Gastrocnemius medialis (tissue), 4 donors: ENCODE measurements at regions not wholly inside any gene's neighbourhood (a gene's known extent, or its start where the extent isn't known, plus 50 kb on each side); places are given as distances from the start of the nearest gene placed in this dataset.

ENCODE experiments used
- ATAC-seq, 2 donors: fragments of 150-250 bp; one replicate each; pipeline ENCODE4 v1.9.1; 2016
- DNase-seq, 2 donors: peaks; one replicate each; pipeline ENCODE4 v3.0.0-alpha.2; 2019
- H3K27ac ChIP-seq, 4 donors: fragments of 200-600 bp; sonication (generic); 1 replicate in 1 of 4; 2 replicates in 3 of 4; pipeline ENCODE4 v1.5.1; 2016 to 2018; ENCODE audit warnings: mild to moderate bottlenecking in 2 of 4, moderate library complexity in 1 of 4
- H3K27me3 ChIP-seq, 3 donors: fragments of 200-600 bp; sonication (generic) in 2 of 3; 1 replicate in 1 of 3; 2 replicates in 2 of 3; pipeline versions ENCODE4 v1.5.1 to v1.6.0; 2016 to 2019; ENCODE audit warnings: mild to moderate bottlenecking in 1 of 3, moderate library complexity in 1 of 3
- H3K36me3 ChIP-seq, 2 donors: fragments of 200-600 bp; sonication (generic) in 1 of 2; one replicate each; pipeline ENCODE4 v1.5.1; 2017 to 2018
- H3K4me1 ChIP-seq, 2 donors: fragments of 200-600 bp; sonication (generic) in 1 of 2; one replicate each; pipeline ENCODE4 v1.5.1; 2016 to 2017; ENCODE audit warnings: mild to moderate bottlenecking in 2 of 2
- H3K4me3 ChIP-seq, 4 donors: fragments of 200-600 bp; sonication (generic) in 3 of 4; 1 replicate in 1 of 4; 2 replicates in 3 of 4; pipeline ENCODE4 v1.5.1; 2016 to 2019; ENCODE audit warnings: mild to moderate bottlenecking in 2 of 4
- H3K9me3 ChIP-seq, 3 donors: fragments of 200-600 bp; sonication (generic) in 2 of 3; 1 replicate in 1 of 3; 2 replicates in 2 of 3; pipeline ENCODE4 v1.5.1; 2016 to 2019
- CTCF ChIP-seq, 5 experiments: fragments of 450-650 bp in 3 of 5; fragments of 200-600 bp in 2 of 5; sonication (generic) in 2 of 5; IDR thresholded peaks in 4 of 5; conservative IDR thresholded peaks in 1 of 5; 1 replicate in 4 of 5; 2 replicates in 1 of 5; pipeline ENCODE4 v1.5.1; 2016 to 2019; ENCODE audit warnings: antibody characterized with exemption in 5 of 5, mild to moderate bottlenecking in 3 of 5, moderate library complexity in 3 of 5
- POLR2A ChIP-seq, 2 donors: fragments of 450-650 bp; IDR thresholded peaks; one replicate each; pipeline ENCODE4 v1.6.1; 2017; ENCODE audit warnings: antibody characterized with exemption in 2 of 2, mild to moderate bottlenecking in 2 of 2, moderate library complexity in 2 of 2
- in situ Hi-C, 4 donors: fragments of 200-750 bp; cut with MboI; loops; one replicate each; pipeline versions ENCODE4 v1.15.0 to v1.8.0; 2017; ENCODE audit warnings: low sequenced_read_pairs in 4 of 4
- intact Hi-C: fragments of 100-400 bp; cut with DNase I; formaldehyde crosslinking; loops from one replicate; pipeline ENCODE4 v1.15.1; 2023; ENCODE audit warnings: low total_unique reads

DNA sequence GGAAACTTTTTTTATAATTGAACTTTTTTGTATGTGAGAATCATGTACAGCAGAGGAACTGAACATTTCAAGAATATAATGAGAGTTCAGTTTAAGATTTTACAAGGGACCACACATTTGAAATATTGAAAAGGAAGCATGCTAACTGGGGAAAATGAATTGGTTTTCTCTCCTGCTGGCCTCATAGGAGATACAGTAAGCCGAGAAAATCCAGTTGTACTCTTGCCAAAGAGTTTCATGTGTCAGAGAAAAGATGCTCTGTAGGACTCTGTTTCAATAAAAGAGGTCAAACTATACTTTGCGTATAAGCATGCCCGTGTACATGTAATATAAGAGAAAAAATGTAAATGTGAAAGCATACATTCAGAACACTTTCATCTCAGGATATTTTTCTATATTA, 393.5 kb upstream of the NRSN1 start:
- in situ Hi-C loops, result no loop called here

GRCh38 chr6:23735151-23735550, 390.9 kb upstream of the NRSN1 start:
- intact Hi-C loops, result no loop called here
- no peaks in the 10 kb centered on the region for H3K36me3 ChIP-seq
- no peaks in the 10 kb centered on the region for H3K4me1 ChIP-seq
- no peak overlapping the region for H3K27ac ChIP-seq
- no peaks in the 10 kb centered on the region for H3K9me3 ChIP-seq
- H3K4me3 ChIP-seq, result no peak overlapping the region
- ATAC-seq (no peak), DNase-seq (no peak)
- in situ Hi-C loops, result no loop called here
- H3K27me3 ChIP-seq, result no peaks in the 10 kb centered on the region
- TF ChIP-seq POLR2A (IDR thresholded peaks at IDR 0.05) (no peak), CTCF (IDR thresholded peaks at IDR 0.05 in 4 of 5, conservative IDR thresholded peaks at IDR 0.05 in 1 of 5) (no peak)

More for the DNA sequence above, 393.5 kb upstream of the NRSN1 start:
- H3K9me3 ChIP-seq, result no peaks in the 10 kb centered on the region
- no peaks in the 10 kb centered on the region for H3K36me3 ChIP-seq
- H3K27ac ChIP-seq, result no peak overlapping the region
- H3K27me3 ChIP-seq, result no peaks in the 10 kb centered on the region
- no peak overlapping the region for H3K4me3 ChIP-seq
- TF ChIP-seq CTCF (IDR thresholded peaks at IDR 0.05 in 4 of 5, conservative IDR thresholded peaks at IDR 0.05 in 1 of 5) (no peak), POLR2A (IDR thresholded peaks at IDR 0.05) (no peak)
- DNase-seq (no peak), ATAC-seq (no peak)
- no peaks in the 10 kb centered on the region for H3K4me1 ChIP-seq
- intact Hi-C loops, result no loop called here

DNA sequence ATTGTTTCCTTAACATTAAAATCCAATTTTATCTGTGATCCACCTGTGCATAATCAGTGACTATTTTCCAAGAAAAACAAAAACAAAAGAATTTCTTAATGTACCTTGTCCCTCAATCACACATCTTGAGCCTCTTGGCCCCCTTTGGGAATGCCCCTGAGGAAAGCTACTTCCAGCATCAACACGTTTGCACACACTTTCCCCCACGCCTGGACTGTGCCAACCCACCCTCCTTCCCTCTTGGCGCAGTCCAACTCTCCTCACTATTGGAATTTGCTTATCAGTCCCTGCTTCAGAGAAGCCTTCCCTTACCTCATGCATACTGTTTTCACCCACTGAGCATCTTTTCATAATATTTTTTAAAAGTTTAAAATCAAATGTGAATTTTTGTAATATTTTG, 389.4 kb upstream of the NRSN1 start:
- intact Hi-C loops (no loop called here), in situ Hi-C loops (no loop called here)
- DNase-seq (no peak), ATAC-seq (no peak)
- TF ChIP-seq POLR2A (IDR thresholded peaks at IDR 0.05), result no peak
- H3K27ac ChIP-seq, result no peak overlapping the region
- H3K4me1 ChIP-seq, result no peaks in the 10 kb centered on the region
- no peaks in the 10 kb centered on the region for H3K9me3 ChIP-seq
- H3K27me3 ChIP-seq, result no peaks in the 10 kb centered on the region
- H3K4me3 ChIP-seq, result no peak overlapping the region
- no peaks in the 10 kb centered on the region for H3K36me3 ChIP-seq

DNA sequence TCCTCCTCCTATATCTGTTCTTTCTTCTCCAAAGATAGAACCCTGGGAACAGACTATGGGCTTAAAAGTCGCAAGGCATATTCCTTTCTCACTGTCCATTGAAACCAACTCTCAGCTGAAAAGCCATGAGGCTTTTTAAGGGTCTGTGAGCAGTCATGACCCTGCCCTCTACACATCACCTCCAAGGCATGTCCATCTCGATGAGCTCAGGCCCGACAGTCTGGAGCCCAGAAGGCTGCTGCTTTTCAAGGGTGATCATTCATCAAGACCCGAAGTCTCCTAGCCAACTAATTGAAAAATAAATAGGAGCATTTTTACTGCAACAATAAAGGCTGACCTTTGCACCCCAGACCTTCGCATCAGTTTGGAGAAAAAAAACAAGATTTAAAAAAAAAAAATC, 378.8 kb upstream of the NRSN1 start:
- H3K4me1 ChIP-seq, result no peaks in the 10 kb centered on the region
- no peaks in the 10 kb centered on the region for H3K27me3 ChIP-seq
- H3K36me3 ChIP-seq, result no peaks in the 10 kb centered on the region
- ATAC-seq, result no peak
- H3K4me3 ChIP-seq, result no peak overlapping the region
- intact Hi-C loops (no loop called here), in situ Hi-C loops (no loop called here)
- H3K9me3 ChIP-seq, result no peaks in the 10 kb centered on the region
- DNase-seq, result no peak
- no peak overlapping the region for H3K27ac ChIP-seq
- no peak for TF ChIP-seq CTCF (IDR thresholded peaks at IDR 0.05 in 4 of 5, conservative IDR thresholded peaks at IDR 0.05 in 1 of 5)
- TF ChIP-seq POLR2A (IDR thresholded peaks at IDR 0.05), result no peak

GRCh38 chr6:23752414-23752813, 373.6 kb upstream of the NRSN1 start:
- intact Hi-C loops, result no loop called here
- Histone ChIP-seq H3K4me1 (no peaks in the 10 kb centered on the region), H3K4me3 (no peak overlapping the region), H3K36me3 (no peaks in the 10 kb centered on the region), H3K9me3 (no peaks in the 10 kb centered on the region), H3K27me3 (no peaks in the 10 kb centered on the region), H3K27ac (no peak overlapping the region)
- ATAC-seq, result no peak
- DNase-seq, result no peak
- in situ Hi-C loops, result no loop called here
- no peak for TF ChIP-seq POLR2A (IDR thresholded peaks at IDR 0.05)
- no peak for TF ChIP-seq CTCF (IDR thresholded peaks at IDR 0.05 in 4 of 5, conservative IDR thresholded peaks at IDR 0.05 in 1 of 5)
